GM21619 (cell line): ENCODE measurements at regions not wholly inside any gene's neighbourhood (a gene's known extent, or its start where the extent isn't known, plus 50 kb on each side); places are given as distances from the start of the nearest gene placed in this dataset.

Experiments
- ATAC-seq: cut with Tn5 transposase; IDR thresholded peaks from one replicate; pipeline ENCODE4 v1.9.1; 2021; ENCODE audit not compliant: unreplicated experiment

- ATAC-seq, result no peak
Measured at GRCh38 chr15:94059013-94059587, 172.3 kb upstream of the MCTP2 start.

- ATAC-seq, result no peak
Measured at GRCh38 chr15:94057305-94057704, 174.1 kb upstream of the MCTP2 start.

GRCh38 chr15:94056314-94056713 is 175.0 kb upstream of the MCTP2 start:
- ATAC-seq, result no peak

- ATAC-seq, result no peak
Measured at GRCh38 chr15:94053626-94054025, 177.7 kb upstream of the MCTP2 start.

- ATAC-seq, result no peak
Measured at GRCh38 chr15:94052711-94053110, 178.7 kb upstream of the MCTP2 start.

GRCh38 chr15:94047566-94047965 is 183.8 kb upstream of the MCTP2 start:
- ATAC-seq, result no peak

- no peak for ATAC-seq
Measured at GRCh38 chr15:94042180-94042928, 189.0 kb upstream of the MCTP2 start.

GRCh38 chr15:94041746-94042145 is 189.6 kb upstream of the MCTP2 start:
- no peak for ATAC-seq

- ATAC-seq, result no peak
Measured at GRCh38 chr15:94040541-94041248, 190.7 kb upstream of the MCTP2 start.

- ATAC-seq, result no peak
Measured at GRCh38 chr15:94036156-94036555, 195.2 kb upstream of the MCTP2 start.

GRCh38 chr15:94033683-94034020 is 197.7 kb upstream of the MCTP2 start:
- ATAC-seq, result no peak

- ATAC-seq, result no peak
Measured at GRCh38 chr15:94033014-94033682, 198.2 kb upstream of the MCTP2 start.

GRCh38 chr15:94032571-94032970 is 198.8 kb upstream of the MCTP2 start:
- ATAC-seq, result no peak

GRCh38 chr15:94031072-94031471 is 200.3 kb upstream of the MCTP2 start:
- no peak for ATAC-seq

GRCh38 chr15:94029495-94029894 is 201.9 kb upstream of the MCTP2 start:
- ATAC-seq, result no peak

- no peak for ATAC-seq
Measured at GRCh38 chr15:94028809-94029208, 202.6 kb upstream of the MCTP2 start.

- ATAC-seq, result no peak
Measured at GRCh38 chr15:94028121-94028520, 203.2 kb upstream of the MCTP2 start.

GRCh38 chr15:94027581-94027980 is 203.8 kb upstream of the MCTP2 start:
- ATAC-seq, result no peak

GRCh38 chr15:94026458-94027304 is 204.7 kb upstream of the MCTP2 start:
- no peak for ATAC-seq

GRCh38 chr15:94023531-94023930 is 207.8 kb upstream of the MCTP2 start:
- ATAC-seq, result no peak
